IPS-15b (cell line): ENCODE measurements at regions not wholly inside any gene's neighbourhood (a gene's known extent, or its start where the extent isn't known, plus 50 kb on each side); places are given as distances from the start of the nearest gene placed in this dataset.

Experiments used
- H3K27me3 ChIP-seq: one replicate; pipeline ENCODE4 v1.6.1; 2013; ENCODE audit warnings: low read length; ENCODE audit not compliant: control insufficient read depth, insufficient read depth
- H3K36me3 ChIP-seq: one replicate; pipeline ENCODE4 v1.6.1; 2013; ENCODE audit warnings: low read length; ENCODE audit not compliant: control insufficient read depth, insufficient read depth
- H3K4me1 ChIP-seq: one replicate; pipeline ENCODE4 v1.6.1; 2013; ENCODE audit warnings: mild to moderate bottlenecking, low read length; ENCODE audit not compliant: control insufficient read depth, insufficient read depth
- H3K4me3 ChIP-seq: one replicate; pipeline ENCODE4 v1.5.1; 2013; ENCODE audit warnings: low read depth, low read length
- H3K9ac ChIP-seq: one replicate; pipeline ENCODE4 v1.6.1; 2013; ENCODE audit warnings: low read depth, mild to moderate bottlenecking, low read length
- H3K9me3 ChIP-seq: one replicate; pipeline ENCODE4 v1.6.1; 2013; ENCODE audit warnings: mild to moderate bottlenecking, low read length; ENCODE audit not compliant: control insufficient read depth, insufficient read depth

DNA sequence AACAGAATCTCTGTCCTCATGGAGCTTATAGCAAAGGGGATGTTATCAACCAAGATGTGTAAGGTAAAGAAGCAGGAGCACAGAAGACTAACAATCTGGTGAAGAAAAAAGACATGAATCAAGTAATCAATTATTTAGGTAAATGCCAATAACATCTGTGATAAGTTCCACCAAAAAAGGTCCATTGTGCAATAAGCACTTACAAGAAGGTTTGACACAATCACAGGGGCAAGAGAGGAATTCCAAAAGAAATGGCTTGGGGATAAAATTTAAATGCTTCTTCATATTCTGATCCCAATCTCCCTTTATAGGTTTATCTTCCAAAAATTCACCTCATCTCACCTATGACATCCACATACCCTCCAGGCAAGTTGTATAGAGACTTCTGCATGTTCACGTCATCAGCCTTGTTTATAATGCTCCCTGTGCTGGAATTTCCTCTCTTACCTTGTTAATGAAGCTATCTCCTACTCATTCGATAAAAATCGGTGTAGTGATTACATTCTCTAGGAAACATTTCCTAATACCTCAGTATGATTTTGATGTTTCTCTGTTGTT lies 53.6 kb upstream of the DPT start:
- Histone ChIP-seq H3K9ac (no peak overlapping the region), H3K4me3 (no peak overlapping the region), H3K9me3 (no peaks in the 10 kb centered on the region), H3K4me1 (no peaks in the 10 kb centered on the region), H3K36me3 (no peaks in the 10 kb centered on the region), H3K27me3 (no peaks in the 10 kb centered on the region)

DNA sequence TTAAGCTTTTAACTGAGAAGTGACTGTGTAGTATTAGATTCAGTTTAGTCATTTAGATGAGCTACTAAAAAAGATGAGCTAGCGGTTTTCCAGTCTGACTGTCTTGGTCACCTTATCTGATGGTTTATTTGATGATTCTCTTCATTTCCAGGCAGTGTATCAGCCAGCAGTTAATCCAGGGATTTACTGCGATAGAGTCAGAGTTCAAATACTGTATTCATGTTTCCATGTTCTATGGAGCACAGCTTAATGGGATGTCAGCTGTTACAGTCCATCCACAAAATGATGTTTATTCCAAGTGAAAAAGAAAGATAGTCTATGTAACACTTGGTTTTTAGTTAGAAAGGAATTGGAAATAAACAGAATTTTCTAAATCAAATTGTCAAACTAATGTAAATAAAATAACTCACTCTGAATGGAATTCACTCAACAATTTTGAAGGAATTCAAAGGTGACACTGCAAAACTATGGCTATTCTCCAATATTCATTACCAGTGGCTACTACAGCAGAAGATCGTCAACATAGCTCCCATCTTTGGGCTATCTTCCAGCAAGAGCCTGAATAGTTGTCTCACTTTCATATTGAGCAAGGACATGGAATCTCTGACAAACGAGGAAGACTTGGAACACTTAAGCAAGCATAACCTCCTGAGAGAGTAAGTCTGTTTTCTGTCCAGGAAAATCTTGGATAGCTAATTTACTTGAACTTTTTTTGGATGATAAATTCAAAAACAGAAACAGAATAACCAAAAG lies 54.6 kb upstream of the DPT start:
- Histone ChIP-seq H3K9me3 (no peaks in the 10 kb centered on the region), H3K36me3 (no peaks in the 10 kb centered on the region), H3K9ac (no peak overlapping the region), H3K4me3 (no peak overlapping the region), H3K4me1 (no peaks in the 10 kb centered on the region), H3K27me3 (no peaks in the 10 kb centered on the region)

DNA sequence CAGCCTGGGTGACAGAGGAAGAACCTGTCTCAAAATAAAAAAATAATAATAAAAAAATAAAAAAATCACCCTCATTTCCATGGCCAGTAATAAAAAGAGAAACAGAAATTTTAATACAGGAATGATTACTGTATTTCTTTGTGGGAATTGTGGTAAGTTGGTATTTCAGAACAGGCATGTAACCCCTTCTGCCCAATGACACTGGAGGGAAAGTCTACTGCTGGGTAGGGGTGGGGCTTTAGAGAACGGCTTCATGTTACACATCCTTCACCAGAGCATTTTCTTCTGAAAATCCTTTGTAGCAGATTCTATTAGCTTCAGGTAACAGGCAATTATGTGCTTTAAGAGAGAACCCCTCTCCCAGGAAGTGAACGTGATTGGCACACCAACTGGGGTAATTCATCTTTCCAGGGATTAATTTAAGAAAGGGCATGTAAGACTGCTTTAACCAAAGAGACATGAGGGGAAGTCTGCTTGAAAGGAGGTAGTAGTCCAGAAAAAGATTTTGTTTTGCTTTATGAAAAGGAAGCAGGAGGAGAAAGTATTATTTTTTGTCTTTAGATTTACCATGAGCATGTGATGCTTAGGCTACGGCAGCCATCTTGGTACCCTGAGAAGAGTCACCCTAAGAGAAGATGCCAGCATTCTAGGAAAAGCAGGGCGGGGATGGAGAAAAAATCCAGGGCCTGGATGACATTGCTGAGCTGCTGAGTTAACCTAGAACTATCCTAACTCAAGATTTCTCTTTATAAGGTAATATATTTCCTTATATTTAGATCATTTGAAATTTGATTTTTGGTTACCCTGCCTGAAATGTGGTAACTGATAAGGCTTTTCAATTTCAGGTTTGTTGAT lies 57.7 kb upstream of the DPT start:
- Histone ChIP-seq H3K4me1 (no peaks in the 10 kb centered on the region), H3K9ac (no peak overlapping the region), H3K4me3 (no peak overlapping the region), H3K36me3 (no peaks in the 10 kb centered on the region), H3K27me3 (no peaks in the 10 kb centered on the region), H3K9me3 (no peaks in the 10 kb centered on the region)

DNA sequence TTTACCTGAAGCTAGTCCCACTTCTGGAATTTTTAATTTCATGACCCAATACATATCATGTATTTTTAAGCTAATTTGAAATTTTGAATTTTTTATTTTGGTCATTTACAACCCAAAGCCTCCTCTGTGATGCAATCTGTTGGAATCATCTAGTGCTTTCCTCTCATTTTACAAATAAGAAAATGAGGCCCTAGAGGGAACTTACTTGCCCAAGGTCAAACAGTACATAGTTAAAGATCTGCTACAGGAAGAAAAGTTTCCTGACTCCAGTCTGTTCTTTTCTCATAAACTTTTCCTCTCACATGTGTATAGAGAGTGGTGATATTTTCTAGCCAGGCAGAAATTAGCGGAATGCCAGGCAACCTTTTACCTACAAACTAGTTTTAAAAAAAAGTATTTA lies 59.3 kb upstream of the DPT start:
- Histone ChIP-seq H3K9me3 (no peaks in the 10 kb centered on the region), H3K36me3 (no peaks in the 10 kb centered on the region), H3K27me3 (no peaks in the 10 kb centered on the region), H3K4me3 (no peak overlapping the region), H3K9ac (no peak overlapping the region), H3K4me1 (no peaks in the 10 kb centered on the region)

DNA sequence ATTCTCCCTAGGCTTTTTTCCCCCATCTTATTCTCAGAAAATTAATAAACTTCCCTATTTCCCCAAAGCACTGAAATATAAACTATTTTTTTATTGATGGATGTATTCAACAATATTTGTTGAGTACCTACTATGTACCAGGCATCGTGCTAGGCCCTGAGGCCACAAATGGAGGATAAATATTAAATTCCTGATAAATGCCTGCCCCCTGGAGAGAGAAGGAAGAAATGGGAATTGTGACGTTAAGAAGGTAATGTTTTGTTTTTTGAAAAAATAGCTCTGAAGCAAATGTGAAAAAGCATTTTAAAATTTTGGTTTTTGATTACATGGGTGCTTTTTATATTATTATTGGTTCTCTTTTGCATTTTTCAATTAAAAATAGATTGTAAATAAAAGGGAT lies 60.5 kb upstream of the DPT start:
- Histone ChIP-seq H3K27me3 (no peaks in the 10 kb centered on the region), H3K9ac (no peak overlapping the region), H3K4me1 (no peaks in the 10 kb centered on the region), H3K4me3 (no peak overlapping the region), H3K36me3 (no peaks in the 10 kb centered on the region), H3K9me3 (no peaks in the 10 kb centered on the region)

DNA sequence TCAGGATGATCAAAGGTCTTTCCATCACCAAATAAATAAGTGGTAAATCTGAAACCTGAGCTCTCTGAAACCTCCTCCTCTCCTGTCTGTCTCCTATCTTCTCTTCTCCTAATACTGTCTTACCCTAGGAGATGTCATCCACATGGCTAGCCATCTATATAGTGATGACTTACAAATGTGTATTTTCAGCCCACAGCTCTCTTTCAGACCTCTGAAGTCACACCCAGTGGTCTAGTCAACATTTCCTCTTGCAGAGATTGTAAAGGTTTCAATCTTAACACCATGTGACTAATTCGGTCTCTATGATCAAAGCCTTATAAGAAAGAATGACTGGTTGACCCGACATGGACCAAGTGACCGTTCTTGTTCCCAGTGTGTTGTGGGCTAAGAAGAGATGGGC lies 63.1 kb upstream of the DPT start:
- no peak overlapping the region for H3K9ac ChIP-seq
- H3K4me3 ChIP-seq = no peak overlapping the region
- no peaks in the 10 kb centered on the region for H3K27me3 ChIP-seq
- no peaks in the 10 kb centered on the region for H3K4me1 ChIP-seq
- no peaks in the 10 kb centered on the region for H3K9me3 ChIP-seq
- no peaks in the 10 kb centered on the region for H3K36me3 ChIP-seq

DNA sequence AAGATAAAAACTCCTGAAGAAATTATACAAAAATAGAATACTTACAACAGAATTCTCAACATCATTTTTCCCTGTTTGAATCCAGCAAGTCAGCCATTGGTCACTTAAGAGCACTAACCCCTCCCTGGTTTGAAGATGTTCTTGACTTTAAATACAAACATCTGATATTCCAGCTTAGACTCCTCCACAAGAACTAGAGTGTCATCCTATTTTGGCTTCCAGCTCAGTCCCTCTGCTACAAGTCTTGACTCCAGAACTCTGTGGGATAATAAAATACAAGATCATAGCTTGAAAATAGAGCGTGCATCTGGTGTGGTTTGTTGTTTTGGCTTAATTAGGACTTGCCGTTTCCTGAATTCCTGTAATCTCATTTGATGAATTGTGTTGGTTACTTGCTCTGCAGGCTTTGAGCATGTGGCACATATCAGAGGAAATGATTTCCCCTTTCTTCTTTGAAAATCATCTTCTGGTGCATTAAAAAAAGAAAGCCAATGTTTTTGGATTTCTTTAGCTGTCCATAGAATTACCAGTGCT lies 63.7 kb upstream of the DPT start:
- Histone ChIP-seq H3K36me3 (no peaks in the 10 kb centered on the region), H3K4me3 (no peak overlapping the region), H3K4me1 (no peaks in the 10 kb centered on the region), H3K9ac (no peak overlapping the region), H3K9me3 (no peaks in the 10 kb centered on the region), H3K27me3 (no peaks in the 10 kb centered on the region)

DNA sequence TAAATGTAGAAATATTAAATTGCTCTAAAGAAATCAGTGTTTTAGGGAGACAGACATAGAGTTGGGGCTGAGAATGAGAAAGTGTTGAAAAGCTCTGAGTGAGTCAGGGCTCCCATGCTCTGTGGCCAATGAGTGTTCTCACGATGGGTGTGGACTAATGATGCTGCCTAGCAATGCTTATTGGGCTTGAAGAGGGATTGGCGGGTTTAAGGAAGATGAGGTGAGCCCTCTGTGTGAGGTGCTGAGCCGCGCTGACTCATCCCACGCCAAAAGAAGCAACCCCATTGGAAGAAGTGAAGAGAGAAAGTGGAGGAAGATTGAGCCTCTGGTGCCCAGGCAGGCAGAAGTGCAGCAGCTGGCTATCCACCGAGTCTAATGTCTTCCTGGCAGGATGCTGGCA lies 65.1 kb upstream of the DPT start:
- no peak overlapping the region for H3K4me3 ChIP-seq
- H3K27me3 ChIP-seq = no peaks in the 10 kb centered on the region
- H3K36me3 ChIP-seq = no peaks in the 10 kb centered on the region
- no peaks in the 10 kb centered on the region for H3K9me3 ChIP-seq
- H3K4me1 ChIP-seq = no peaks in the 10 kb centered on the region
- H3K9ac ChIP-seq = no peak overlapping the region

DNA sequence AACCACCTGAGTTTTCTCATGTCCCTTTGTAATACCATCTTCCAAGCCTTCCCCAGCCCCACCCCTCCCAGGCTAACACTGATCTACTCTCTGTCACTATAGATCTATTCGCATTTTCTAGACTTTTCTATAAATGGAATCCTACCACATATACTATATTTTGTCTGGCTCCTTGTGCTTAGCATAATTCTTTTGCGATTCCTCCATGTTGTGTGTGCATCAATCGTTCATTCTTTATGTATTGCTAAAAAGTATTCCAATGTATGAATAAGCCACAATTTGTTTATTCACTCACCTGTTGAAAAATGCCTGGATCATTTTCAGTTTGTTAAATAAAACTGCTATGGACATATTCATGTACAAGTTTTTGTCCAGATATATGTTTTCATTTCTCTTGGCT lies 66.7 kb upstream of the DPT start:
- H3K4me3 ChIP-seq = no peak overlapping the region
- H3K4me1 ChIP-seq = no peaks in the 10 kb centered on the region
- H3K27me3 ChIP-seq = no peaks in the 10 kb centered on the region
- no peak overlapping the region for H3K9ac ChIP-seq
- H3K9me3 ChIP-seq = no peaks in the 10 kb centered on the region
- H3K36me3 ChIP-seq = no peaks in the 10 kb centered on the region

DNA sequence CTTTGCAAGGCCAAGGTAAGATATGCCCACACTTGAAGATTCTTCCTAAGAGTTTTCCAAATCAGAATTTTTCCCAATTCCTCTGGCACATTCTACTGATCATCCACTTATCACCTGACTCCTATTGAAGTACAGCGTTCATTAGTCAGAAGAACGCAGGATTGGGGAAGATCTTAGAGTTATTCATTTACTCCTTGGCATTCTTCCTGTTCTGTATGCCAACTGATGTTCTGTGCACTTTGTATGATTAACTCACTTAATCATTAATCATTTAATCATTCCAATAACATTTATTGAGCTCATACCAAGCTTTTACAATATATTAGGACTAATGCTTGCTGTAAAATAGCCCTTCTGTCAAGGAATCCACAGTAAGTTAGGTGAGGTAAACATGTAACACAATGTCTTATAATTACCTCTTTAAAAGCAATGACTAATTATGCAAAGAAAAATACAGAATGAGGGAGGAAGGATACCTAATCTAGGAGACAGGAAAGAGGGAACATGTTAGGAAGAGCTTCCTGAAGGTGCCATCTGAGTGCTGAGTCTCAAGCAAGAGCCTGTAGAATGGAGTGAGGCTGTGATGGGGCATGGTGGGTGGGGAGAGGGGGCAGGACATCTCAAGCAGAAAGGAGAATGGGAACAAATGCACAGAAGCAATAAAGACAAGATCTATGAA lies 71.1 kb upstream of the DPT start:
- Histone ChIP-seq H3K27me3 (no peaks in the 10 kb centered on the region), H3K36me3 (no peaks in the 10 kb centered on the region), H3K4me3 (no peak overlapping the region), H3K4me1 (no peaks in the 10 kb centered on the region), H3K9me3 (no peaks in the 10 kb centered on the region), H3K9ac (no peak overlapping the region)

DNA sequence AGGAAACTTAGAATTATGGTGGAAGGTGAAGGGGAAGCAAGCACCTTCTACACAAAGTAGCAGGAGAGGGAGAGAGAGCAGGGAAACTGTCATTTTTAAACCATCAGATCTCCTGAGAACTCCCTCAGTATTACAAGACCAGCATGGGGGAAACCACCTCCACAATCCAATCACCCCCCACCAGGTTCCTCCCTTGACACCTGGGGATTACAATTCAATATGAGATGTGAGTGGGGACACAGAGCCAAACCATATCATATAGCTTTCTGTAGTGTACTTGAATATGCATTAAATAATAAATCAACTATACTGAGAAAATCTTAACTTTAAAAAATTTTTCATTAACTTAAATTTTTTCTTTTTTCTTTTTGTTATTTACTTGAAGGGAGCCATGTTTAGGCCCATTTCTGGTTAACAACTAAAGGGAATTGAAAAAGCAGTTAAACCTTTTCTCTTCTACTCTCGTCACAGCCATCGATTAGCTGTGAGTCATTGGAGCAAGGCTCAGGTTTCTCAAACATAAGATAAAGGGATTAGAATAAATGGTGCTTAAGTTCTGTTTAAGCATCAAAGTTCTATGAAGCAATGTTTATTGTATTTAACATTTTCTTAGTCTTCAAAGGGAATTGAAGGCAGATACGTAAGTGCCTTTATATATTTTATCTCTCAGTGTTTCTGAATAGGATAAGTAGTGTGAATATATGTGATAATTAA lies 72.2 kb upstream of the DPT start:
- Histone ChIP-seq H3K9ac (no peak overlapping the region), H3K4me1 (no peaks in the 10 kb centered on the region), H3K4me3 (no peak overlapping the region), H3K36me3 (no peaks in the 10 kb centered on the region), H3K27me3 (no peaks in the 10 kb centered on the region), H3K9me3 (no peaks in the 10 kb centered on the region)
